IMR-90 (cell line): ENCODE measurements at regions not wholly inside any gene's neighbourhood (a gene's known extent, or its start where the extent isn't known, plus 50 kb on each side); places are given as distances from the start of the nearest gene placed in this dataset.

Experiments used
- ATAC-seq: fragments of 200-7000 bp; cut with Tn5 transposase; 2 replicates; pipeline ENCODE4 v1.9.1; 2020; ENCODE audit warnings: low read depth, mild to moderate bottlenecking, moderate library complexity
- BruUV-seq: library from RNA; stranded (reverse); fragments of 400-500 nt; replicated peaks from 2 replicates; lab custom pipeline; 2021; lab: Mats Ljungman, UMichigan
- CTCF ChIA-PET: fragments of 300-600 bp; formaldehyde crosslinking; extraction: SDS; loops from one replicate; lab custom pipeline; 2021; ENCODE audit warnings: antibody characterized with exemption; lab: Yijun Ruan, JAX
- POLR2A ChIA-PET: fragments of 300-600 bp; sonication (Branson Sonifier 250); formaldehyde crosslinking; loops from one replicate; lab custom pipeline; 2022; ENCODE audit warnings: antibody characterized with exemption; ENCODE audit not compliant: unreplicated experiment; lab: Charles Lee
- DNase-seq: peaks from one replicate; pipeline ENCODE4 v3.0.0; 2013
- H2AFZ ChIP-seq: replicated peaks from 2 replicates; pipeline ENCODE3; 2013; ENCODE audit warnings: low read length, mild to moderate bottlenecking; ENCODE audit not compliant: poor library complexity
- H2AK5ac ChIP-seq: 2 replicates; pipeline ENCODE4 v1.6.1; 2013; ENCODE audit warnings: low read depth, low read length, inconsistent platforms
- H2AK9ac ChIP-seq: replicated peaks from 2 replicates; pipeline ENCODE3; 2013; ENCODE audit warnings: mild to moderate bottlenecking, low read depth, low read length, moderate library complexity; ENCODE audit not compliant: poor library complexity
- H2BK120ac ChIP-seq: 2 replicates; pipeline ENCODE4 v1.6.1; 2013; ENCODE audit warnings: low read depth, low read length, inconsistent platforms
- H2BK15ac ChIP-seq: 3 replicates; pipeline ENCODE4 v1.6.1; 2013; ENCODE audit warnings: low read depth, low read length, inconsistent platforms
- H2BK20ac ChIP-seq: 2 replicates; pipeline ENCODE4 v1.6.1; 2013; ENCODE audit warnings: low read depth, mild to moderate bottlenecking, inconsistent platforms, low read length, moderate library complexity
- H2BK5ac ChIP-seq: 2 replicates; pipeline ENCODE4 v1.6.1; 2013; ENCODE audit warnings: mild to moderate bottlenecking, low read depth, low read length, inconsistent platforms; ENCODE audit not compliant: poor library complexity, severe bottlenecking
- H3K14ac ChIP-seq: replicated peaks from 2 replicates; pipeline ENCODE4 v1.6.1; 2013; ENCODE audit warnings: low read depth, low read length, inconsistent platforms
- H3K18ac ChIP-seq: 2 replicates; pipeline ENCODE4 v1.6.1; 2013; ENCODE audit warnings: low read depth, low read length, control low read depth
- H3K23ac ChIP-seq: 2 replicates; pipeline ENCODE4 v1.6.1; 2013; ENCODE audit warnings: low read depth, low read length, inconsistent platforms
- H3K27ac ChIP-seq: 2 replicates; pipeline ENCODE4 v1.5.1; 2013; ENCODE audit warnings: mild to moderate bottlenecking, control low read depth, low read length; ENCODE audit not compliant: insufficient read depth
- H3K27me3 ChIP-seq: 2 replicates; pipeline ENCODE4 v1.6.1; 2013; ENCODE audit warnings: low read length; ENCODE audit not compliant: control insufficient read depth, insufficient read depth
- H3K36me3 ChIP-seq: 2 replicates; pipeline ENCODE4 v1.6.1; 2013; ENCODE audit warnings: low read length, mixed read lengths; ENCODE audit not compliant: control insufficient read depth, insufficient read depth
- H3K4ac ChIP-seq: 2 replicates; pipeline ENCODE4 v1.6.1; 2013; ENCODE audit warnings: low read depth, low read length, inconsistent platforms
- H3K4me1 ChIP-seq: 2 replicates; pipeline ENCODE4 v1.6.1; 2013; ENCODE audit warnings: low read length, mixed read lengths; ENCODE audit not compliant: control insufficient read depth, insufficient read depth
- H3K4me2 ChIP-seq: 2 replicates; pipeline ENCODE4 v1.6.1; 2013; ENCODE audit warnings: low read depth, mild to moderate bottlenecking, control low read depth, low read length, moderate library complexity
- H3K4me3 ChIP-seq: 2 replicates; pipeline ENCODE4 v1.5.1; 2013; ENCODE audit warnings: low read depth, mild to moderate bottlenecking, control low read depth, low read length, moderate library complexity; ENCODE audit not compliant: insufficient read depth
- H3K56ac ChIP-seq: 2 replicates; pipeline ENCODE4 v1.6.1; 2013; ENCODE audit warnings: low read length, inconsistent platforms; ENCODE audit not compliant: insufficient read depth; ENCODE audit errors: extremely low read depth
- H3K79me1 ChIP-seq, 2 experiments: 2 replicates each; pipeline ENCODE4 v1.6.1; 2013; ENCODE audit warnings: low read length in 2 of 2, inconsistent platforms in 1 of 2, low read depth in 1 of 2
- H3K9ac ChIP-seq: 2 replicates; pipeline ENCODE4 v1.6.1; 2013; ENCODE audit warnings: low read depth, low read length, control low read depth
- H3K9me1 ChIP-seq: 2 replicates; pipeline ENCODE4 v1.6.1; 2013; ENCODE audit warnings: low read length, inconsistent platforms; ENCODE audit not compliant: insufficient read depth
- H3K9me3 ChIP-seq: 2 replicates; pipeline ENCODE4 v1.6.1; 2013; ENCODE audit warnings: low read length; ENCODE audit not compliant: control insufficient read depth, insufficient read depth
- H4K20me1 ChIP-seq: 2 replicates; pipeline ENCODE4 v1.6.1; 2013; ENCODE audit warnings: low read length, inconsistent platforms; ENCODE audit not compliant: insufficient read depth
- H4K5ac ChIP-seq: 2 replicates; pipeline ENCODE4 v1.6.1; 2013; ENCODE audit warnings: mild to moderate bottlenecking, low read depth, low read length, control low read depth
- H4K8ac ChIP-seq, 2 experiments: 2 replicates each; pipeline ENCODE4 v1.6.1; 2013; ENCODE audit warnings: low read depth in 2 of 2, low read length in 2 of 2, control low read depth in 1 of 2, inconsistent platforms in 1 of 2
- H4K91ac ChIP-seq: 2 replicates; pipeline ENCODE4 v1.6.1; 2013; ENCODE audit warnings: low read depth, low read length, inconsistent platforms; ENCODE audit not compliant: insufficient read depth
- BHLHE40 ChIP-seq: fragments of 150-350 bp; IDR thresholded peaks from 2 replicates; pipeline ENCODE4 v1.6.1; 2016; ENCODE audit warnings: mild to moderate bottlenecking, low read depth, low read length
- CEBPB ChIP-seq: IDR thresholded peaks from 2 replicates; pipeline ENCODE4 v1.6.1; 2012; ENCODE audit warnings: low read depth, low read length, improper control_type of control experiment
- CHD1 ChIP-seq: IDR thresholded peaks from 2 replicates; pipeline ENCODE4 v1.6.1; 2012; ENCODE audit warnings: low read depth, low read length, improper control_type of control experiment
- CTCF ChIP-seq: conservative IDR thresholded peaks from 2 replicates; pipeline ENCODE4 v1.5.1; 2012; ENCODE audit warnings: mild to moderate bottlenecking, low read depth, low read length, improper control_type of control experiment
- ELK1 ChIP-seq: fragments of 150-350 bp; IDR thresholded peaks from 2 replicates; pipeline ENCODE4 v1.6.1; 2016; ENCODE audit warnings: low read depth, mild to moderate bottlenecking, low read length, moderate library complexity, borderline replicate concordance
- FOS ChIP-seq: fragments of 150-350 bp; IDR thresholded peaks from 2 replicates; pipeline ENCODE4 v1.6.1; 2016; ENCODE audit warnings: low read depth, low read length
- MAFK ChIP-seq: IDR thresholded peaks from 2 replicates; pipeline ENCODE4 v1.6.1; 2012; ENCODE audit warnings: low read depth, low read length, improper control_type of control experiment
- MAZ ChIP-seq: IDR thresholded peaks from 2 replicates; pipeline ENCODE4 v1.6.1; 2012; ENCODE audit warnings: low read depth, mild to moderate bottlenecking, low read length, improper control_type of control experiment, moderate library complexity, borderline replicate concordance
- MXI1 ChIP-seq: IDR thresholded peaks from 2 replicates; pipeline ENCODE4 v1.6.1; 2012; ENCODE audit warnings: low read depth, mild to moderate bottlenecking, low read length, moderate library complexity, borderline replicate concordance
- NFE2L2 ChIP-seq: fragments of 150-350 bp; IDR thresholded peaks from 2 replicates; pipeline ENCODE4 v1.6.1; 2016; ENCODE audit warnings: low read depth, mild to moderate bottlenecking, low read length
- POLR2A ChIP-seq: IDR thresholded peaks from 2 replicates; pipeline ENCODE4 v1.6.1; 2012; ENCODE audit warnings: mild to moderate bottlenecking, low read depth, low read length
- RAD21 ChIP-seq: IDR thresholded peaks from 2 replicates; pipeline ENCODE4 v1.6.1; 2012; ENCODE audit warnings: low read length, improper control_type of control experiment
- RCOR1 ChIP-seq: IDR thresholded peaks from 2 replicates; pipeline ENCODE4 v1.6.1; 2012; ENCODE audit warnings: mild to moderate bottlenecking, low read length, improper control_type of control experiment; ENCODE audit not compliant: insufficient replicate concordance
- RFX5 ChIP-seq: IDR thresholded peaks from 2 replicates; pipeline ENCODE4 v1.8.0; 2012; ENCODE audit warnings: low read depth, mild to moderate bottlenecking, low read length, moderate library complexity
- SMC3 ChIP-seq: fragments of 150-350 bp; IDR thresholded peaks from 2 replicates; pipeline ENCODE4 v1.6.1; 2016; ENCODE audit warnings: low read depth, mild to moderate bottlenecking, antibody characterized with exemption, low read length, moderate library complexity
- USF2 ChIP-seq: fragments of 150-350 bp; IDR thresholded peaks from 2 replicates; pipeline ENCODE4 v1.6.1; 2017; ENCODE audit warnings: mild to moderate bottlenecking, antibody characterized with exemption, low read length, low read depth
- WGBS, 2 experiments: methylation state at CpG; one replicate each; pipeline versions ENCODE4 v1.1.5 to v1.1.7; 2013; ENCODE audit warnings: missing lambda C conversion rate in 2 of 2; ENCODE audit not compliant: insufficient read length in 1 of 2; ENCODE audit errors: extremely low coverage in 2 of 2; 5-methylcytosine and 5-hydroxymethylcytosine counted together
- dilution Hi-C: fragments of 300-500 bp; cut with HindIII; formaldehyde crosslinking; loops from one replicate; pipeline ENCODE4 v1.14.3; 2018; ENCODE audit warnings: low sequenced_read_pairs; ENCODE audit not compliant: unreplicated experiment
- in situ Hi-C: fragments of 300-500 bp; cut with MboI; formaldehyde crosslinking; loops from 3 replicates; pipeline ENCODE4 v1.14.3; 2019; ENCODE audit warnings: low sequenced_read_pairs, inconsistent platforms, mixed read lengths
- intact Hi-C: fragments of 100-400 bp; cut with micrococcal nuclease; formaldehyde crosslinking; loops from 2 replicates; pipeline ENCODE4 v1.10.0; 2022

GRCh38 chr13:76160506-76160905 lies 524.4 kb downstream of the LMO7 start:
- no peak overlapping the region for H3K4ac ChIP-seq
- DNase-seq (no peak), ATAC-seq (no peak)
- H3K9me1 ChIP-seq, result no peaks in the 10 kb centered on the region
- dilution Hi-C loops, result no loop called here
- no peak overlapping the region for H4K8ac ChIP-seq
- POLR2A ChIA-PET, result no interaction called here
- intact Hi-C loops, result no loop called here
- no CpG with 5 or more reads among the region's 4 CpGs for WGBS, 2 experiments
- no peak overlapping the region for H3K4me2 ChIP-seq
- H3K9ac ChIP-seq, result no peak overlapping the region
- H3K4me1 ChIP-seq, result no peaks in the 10 kb centered on the region; the same call in 1 of the 2 replicates
- no peaks in the 10 kb centered on the region; the same call in 1 of the 2 replicates for H3K27me3 ChIP-seq
- no peak overlapping the region for H3K14ac ChIP-seq
- in situ Hi-C loops, result no loop called here
- no peak overlapping the region for H2BK20ac ChIP-seq
- no peak overlapping the region for H3K18ac ChIP-seq
- H2AK5ac ChIP-seq, result no peak overlapping the region
- H4K5ac ChIP-seq, result no peak overlapping the region
- no peak overlapping the region for H3K56ac ChIP-seq
- H3K23ac ChIP-seq, result no peak overlapping the region
- no TSS peak for BruUV-seq
- H2BK15ac ChIP-seq, result no peak overlapping the region
- no peaks in the 10 kb centered on the region for H3K79me1 ChIP-seq
- no peak overlapping the region for H2AFZ ChIP-seq
- H2AK9ac ChIP-seq, result no peak overlapping the region
- H3K36me3 ChIP-seq, result no peaks in the 10 kb centered on the region
- H2BK5ac ChIP-seq, result no peak overlapping the region
- H4K20me1 ChIP-seq, result no peaks in the 10 kb centered on the region
- H3K9me3 ChIP-seq, result no peaks in the 10 kb centered on the region
- H2BK120ac ChIP-seq, result no peak overlapping the region
- TF ChIP-seq MAFK (no peak), MAZ (no peak), RFX5 (no peak), RAD21 (no peak), SMC3 (no peak), CEBPB (no peak), CHD1 (no peak), RCOR1 (no peak), NFE2L2 (no peak), BHLHE40 (no peak), FOS (no peak), CTCF (no peak), USF2 (no peak), ELK1 (no peak), POLR2A (no peak), MXI1 (no peak)
- no peak overlapping the region for H3K27ac ChIP-seq
- H3K4me3 ChIP-seq, result no peak overlapping the region
- CTCF ChIA-PET, result no interaction called here
- no peak overlapping the region for H4K91ac ChIP-seq
